HG03039 (cell line): ENCODE measurements at regions not wholly inside any gene's neighbourhood (a gene's known extent, or its start where the extent isn't known, plus 50 kb on each side); places are given as distances from the start of the nearest gene placed in this dataset.

Experiments used
- ATAC-seq: cut with Tn5 transposase; IDR thresholded peaks from one replicate; pipeline ENCODE4 v1.9.1; 2021; ENCODE audit warnings: mild to moderate bottlenecking, moderate library complexity; ENCODE audit not compliant: unreplicated experiment

- ATAC-seq, result no peak
These were observed 539.6 kb downstream of the CCDC171 start for GRCh38 chr9:16092142-16093091.

- no peak for ATAC-seq
These were observed 545.5 kb downstream of the CCDC171 start for GRCh38 chr9:16098306-16098705.

DNA sequence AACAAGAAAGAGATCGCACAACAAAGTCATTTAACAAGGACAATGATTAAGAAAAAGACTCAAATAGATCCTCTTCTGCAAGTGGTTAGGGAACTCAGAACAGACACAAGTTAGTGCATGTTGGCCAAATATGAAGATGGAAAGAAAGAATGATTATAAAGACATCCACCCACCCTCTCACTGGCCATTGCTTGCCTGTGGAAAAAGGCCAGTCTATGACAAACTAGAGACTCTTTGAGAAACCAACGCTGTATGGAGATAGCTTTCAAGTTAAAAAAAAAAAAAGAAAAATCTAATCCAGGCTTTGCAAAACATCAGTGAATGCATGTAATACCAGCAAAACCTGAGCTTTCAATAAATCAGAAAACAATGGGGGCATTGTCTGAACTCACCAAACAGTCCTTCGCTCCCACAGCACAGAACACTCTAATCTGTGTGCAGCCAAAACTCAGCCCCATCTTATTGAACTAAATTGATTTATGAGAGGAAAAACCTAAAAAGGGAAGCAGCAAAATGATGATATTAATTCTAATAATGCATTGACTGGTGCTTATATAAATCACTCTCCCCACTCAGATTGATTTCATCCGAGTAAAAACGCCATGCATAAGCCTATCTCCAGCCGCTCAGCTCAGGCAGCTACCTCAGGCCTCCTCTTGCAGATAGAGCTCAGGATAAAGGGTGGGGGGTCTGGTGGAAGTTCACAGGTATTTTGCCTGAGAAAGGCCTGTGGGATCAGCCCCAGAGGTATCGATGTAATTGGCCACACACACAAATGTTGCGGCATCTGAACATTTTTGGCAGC, 547.1 kb downstream of the CCDC171 start:
- ATAC-seq, result no peak

GRCh38 chr9:16100537-16101091, 547.8 kb downstream of the CCDC171 start:
- no peak for ATAC-seq

DNA sequence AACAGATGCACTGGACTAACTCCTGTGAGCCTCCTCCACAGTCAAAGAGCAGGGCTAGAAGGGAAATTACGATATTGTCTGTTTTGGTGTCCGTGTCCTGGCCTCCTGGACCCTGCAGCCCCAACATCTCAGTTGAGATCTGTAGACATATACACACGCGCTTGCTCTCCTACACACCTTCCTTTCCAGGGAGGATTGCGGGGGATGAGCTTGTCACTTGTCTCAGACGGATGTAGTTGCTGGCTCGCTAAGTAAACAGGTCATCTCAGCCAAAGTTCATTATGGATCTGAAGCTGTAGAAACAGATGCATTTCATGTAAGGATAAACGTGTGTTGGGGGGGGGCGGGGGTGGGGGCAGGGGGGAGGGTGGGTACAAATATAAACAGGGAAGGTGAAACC, 549.3 kb downstream of the CCDC171 start:
- no peak for ATAC-seq

DNA sequence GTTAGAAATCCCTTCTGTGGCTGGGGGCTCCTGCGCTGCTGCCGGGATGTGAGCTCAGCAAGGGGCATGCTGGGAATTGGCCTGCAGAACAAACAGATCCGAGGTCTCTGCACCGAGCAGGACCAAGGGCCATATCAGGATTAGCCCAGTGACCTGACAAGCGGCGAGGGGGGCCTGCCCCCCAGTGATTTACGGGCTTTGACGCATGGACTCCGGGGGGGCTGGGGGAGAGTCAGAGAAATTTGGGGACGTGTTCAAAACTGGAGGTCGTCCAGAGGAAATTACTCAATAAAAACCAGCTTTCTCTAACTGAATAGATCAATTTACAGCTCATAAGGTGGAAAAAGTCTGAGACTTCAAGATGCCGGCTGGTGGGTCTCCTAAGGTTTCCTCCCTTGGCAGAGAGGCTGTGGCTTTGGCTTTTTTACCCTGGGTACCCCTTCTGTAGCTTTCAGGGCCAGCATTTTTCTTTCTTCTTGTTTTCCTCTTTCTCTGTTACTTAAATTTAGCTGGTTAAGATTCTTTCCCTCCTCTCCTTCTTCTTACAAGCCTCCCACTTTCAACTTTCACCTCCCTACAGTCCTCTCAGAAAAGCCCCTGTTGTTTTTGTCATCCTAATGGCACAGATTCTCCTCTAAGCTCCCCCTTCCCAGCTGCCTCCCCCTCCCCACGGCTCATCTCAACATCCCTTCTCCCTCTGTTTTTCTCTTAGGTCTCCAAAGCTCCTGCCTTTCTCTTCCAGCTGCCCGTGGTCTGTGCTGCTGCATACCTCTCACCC, 551.0 kb downstream of the CCDC171 start:
- no peak for ATAC-seq

GRCh38 chr9:16105168-16106020, 552.6 kb downstream of the CCDC171 start:
- ATAC-seq, result no peak

DNA sequence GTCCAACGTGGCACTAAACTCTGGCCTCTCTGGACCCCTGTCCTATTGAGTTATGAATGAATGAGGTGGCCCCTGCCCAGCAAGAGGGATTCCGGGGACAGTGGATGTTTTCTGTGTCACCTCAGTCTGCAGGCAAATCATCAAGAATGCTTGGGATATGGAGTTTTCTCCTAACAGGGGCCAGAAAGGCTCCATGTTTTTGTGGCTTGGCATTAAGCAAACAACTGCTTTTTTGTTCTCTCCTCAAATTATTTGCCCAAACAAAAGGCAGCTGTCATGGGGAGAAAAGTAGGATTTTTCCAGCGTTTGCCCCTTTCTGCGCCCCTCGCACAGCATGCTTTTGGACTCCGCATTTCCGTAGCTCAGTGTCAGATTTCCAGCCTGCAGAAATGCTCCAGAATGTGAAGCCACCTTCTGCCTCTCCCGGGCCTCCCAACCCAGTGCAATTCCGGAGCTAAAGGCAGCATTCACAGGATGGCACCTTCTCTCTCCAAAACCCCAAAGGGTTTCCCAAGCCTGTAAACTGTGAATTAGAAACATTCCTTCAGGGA, 553.3 kb downstream of the CCDC171 start:
- no peak for ATAC-seq

DNA sequence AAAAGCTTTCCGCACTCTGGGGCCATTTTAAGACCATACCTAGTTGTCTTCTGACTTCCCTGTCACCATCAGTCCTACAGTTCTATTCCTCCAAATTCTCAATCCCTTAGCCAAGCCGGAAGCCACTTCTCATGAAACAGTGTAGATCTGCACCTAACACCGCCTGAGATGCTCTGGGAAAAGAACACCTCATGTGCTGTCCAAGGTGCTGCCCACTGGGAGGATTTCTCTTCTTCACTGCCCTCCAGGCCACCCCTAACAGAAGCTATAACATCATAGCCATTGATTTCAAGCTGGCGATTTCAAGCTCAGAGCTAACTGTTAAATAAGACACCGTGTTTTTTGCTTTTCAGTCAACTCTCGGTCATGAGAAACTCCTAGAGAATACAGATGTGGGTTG, 559.3 kb downstream of the CCDC171 start:
- ATAC-seq, result no peak

DNA sequence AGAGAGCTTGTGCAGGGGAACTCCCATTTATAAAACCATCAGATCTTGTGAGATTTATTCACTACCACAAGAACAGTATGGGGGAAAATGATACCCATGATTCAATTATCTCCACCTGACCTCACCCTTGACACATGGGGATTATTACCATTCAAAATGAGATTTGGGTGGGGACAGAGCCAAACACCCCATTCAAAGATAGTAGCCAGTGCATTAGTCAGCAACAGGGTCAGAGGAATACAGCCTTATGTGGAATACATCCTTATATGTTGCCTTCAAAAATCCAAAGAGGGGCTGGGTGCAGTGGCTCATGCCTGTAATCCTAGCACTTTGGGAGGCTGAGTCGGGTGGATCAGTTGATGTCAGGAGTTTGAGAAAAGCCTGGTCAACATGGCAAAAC, 563.2 kb downstream of the CCDC171 start:
- no peak for ATAC-seq

GRCh38 chr9:16118043-16118442, 565.2 kb downstream of the CCDC171 start:
- no peak for ATAC-seq

GRCh38 chr9:16119261-16120230, 566.7 kb downstream of the CCDC171 start:
- ATAC-seq, result no peak

GRCh38 chr9:16120231-16120641, 567.4 kb downstream of the CCDC171 start:
- no peak for ATAC-seq

- ATAC-seq, result no peak
These were observed 567.9 kb downstream of the CCDC171 start for GRCh38 chr9:16120727-16121126.

DNA sequence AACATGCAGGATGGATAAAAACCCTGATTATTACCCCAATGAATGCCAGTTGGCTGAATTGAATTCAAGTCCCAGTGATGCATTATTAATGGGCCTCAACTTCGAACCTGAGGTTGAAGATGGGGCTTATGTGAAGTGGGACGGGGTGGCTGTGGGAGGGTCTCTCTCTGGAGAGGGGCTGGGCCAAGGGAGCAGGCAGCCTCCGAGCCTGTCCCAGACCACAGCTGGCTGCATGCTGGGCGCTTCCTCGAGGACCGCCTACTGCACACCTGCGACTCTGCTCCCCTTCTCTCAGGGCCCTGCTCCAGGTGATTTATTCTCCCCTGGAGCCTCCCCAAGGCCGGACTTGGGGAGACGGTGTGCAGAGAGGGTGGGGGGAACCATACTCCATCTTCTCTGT, 568.3 kb downstream of the CCDC171 start:
- ATAC-seq, result no peak

DNA sequence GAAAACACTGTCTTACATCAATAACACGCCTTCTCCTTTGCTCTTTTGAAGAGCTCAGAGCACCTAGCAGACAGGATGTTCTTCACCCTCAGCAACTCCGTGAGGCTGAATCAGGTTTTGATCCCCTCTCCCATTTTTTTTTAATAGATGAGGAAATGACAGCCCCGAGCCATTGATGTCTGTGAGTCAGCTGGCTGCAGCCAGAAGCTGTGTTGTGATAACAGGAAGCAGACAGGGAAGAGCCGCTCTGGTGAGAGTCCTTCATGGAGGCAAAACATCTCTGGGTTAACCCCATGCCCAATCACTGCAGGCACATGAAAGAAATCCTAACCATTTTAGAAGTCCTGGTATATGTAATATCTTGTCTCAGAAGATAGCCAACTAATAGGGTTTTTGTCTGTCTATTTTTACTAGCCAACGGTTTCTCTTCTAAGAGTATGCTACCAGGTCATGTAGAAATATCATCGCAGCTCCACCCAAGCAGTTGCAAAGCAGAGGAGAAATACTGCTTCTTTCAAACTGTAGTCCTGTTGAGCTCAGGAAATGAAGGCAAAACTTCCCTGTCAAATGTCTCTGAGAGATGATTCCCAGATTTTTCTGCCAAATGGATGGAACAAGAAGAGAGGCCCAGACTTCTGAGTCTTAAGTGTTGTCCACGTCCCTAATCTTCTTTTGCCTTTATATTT, 568.9 kb downstream of the CCDC171 start:
- no peak for ATAC-seq

GRCh38 chr9:16125629-16126028, 572.8 kb downstream of the CCDC171 start:
- no peak for ATAC-seq

DNA sequence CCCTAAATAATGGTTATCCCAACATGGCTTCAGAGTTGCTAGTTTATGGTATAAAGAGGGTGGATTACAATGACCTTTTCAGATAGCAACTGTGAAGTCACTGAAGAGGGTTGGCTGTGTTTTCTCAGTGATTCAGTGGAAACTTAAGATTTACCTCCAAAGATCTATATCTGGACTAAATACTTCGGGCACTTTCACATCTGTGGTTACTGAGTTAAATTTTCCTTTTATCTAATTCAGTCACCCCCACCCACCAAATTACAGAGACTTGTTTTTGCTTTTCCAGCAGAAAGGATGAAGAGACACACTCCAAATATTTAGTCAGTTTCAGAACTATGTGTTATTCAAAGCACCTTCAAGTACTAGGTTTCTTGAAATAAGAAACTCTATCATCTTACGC, 573.2 kb downstream of the CCDC171 start:
- ATAC-seq, result no peak
